HG02840 (cell line): ENCODE measurements at regions not wholly inside any gene's neighbourhood (a gene's known extent, or its start where the extent isn't known, plus 50 kb on each side); places are given as distances from the start of the nearest gene placed in this dataset.

Experiments
- ATAC-seq: cut with Tn5 transposase; IDR thresholded peaks from one replicate; pipeline ENCODE4 v1.9.1; 2021; ENCODE audit warnings: mild to moderate bottlenecking, moderate library complexity, moderate number of reproducible peaks; ENCODE audit not compliant: unreplicated experiment, low FRiP score

DNA sequence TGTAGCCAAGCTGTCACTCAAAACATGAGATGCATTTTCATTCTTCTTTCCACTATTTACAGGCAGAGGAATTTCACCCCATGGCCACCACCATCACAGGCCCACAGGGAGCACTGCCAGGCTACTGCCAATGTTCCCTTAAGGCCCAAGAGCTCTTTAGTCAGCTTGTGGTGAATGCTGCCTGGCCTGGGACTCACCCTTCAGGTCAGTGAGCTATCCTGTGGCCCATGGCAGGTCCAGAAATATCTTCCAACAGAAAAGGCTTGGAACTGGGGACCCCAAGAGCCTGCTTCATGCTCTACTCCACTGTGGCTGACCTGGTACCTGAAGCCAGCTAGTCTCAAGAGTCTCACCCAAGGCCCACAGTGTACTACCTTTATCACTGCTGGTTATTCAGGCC is 1518.7 kb upstream of the CDH9 start:
- ATAC-seq: no peak

DNA sequence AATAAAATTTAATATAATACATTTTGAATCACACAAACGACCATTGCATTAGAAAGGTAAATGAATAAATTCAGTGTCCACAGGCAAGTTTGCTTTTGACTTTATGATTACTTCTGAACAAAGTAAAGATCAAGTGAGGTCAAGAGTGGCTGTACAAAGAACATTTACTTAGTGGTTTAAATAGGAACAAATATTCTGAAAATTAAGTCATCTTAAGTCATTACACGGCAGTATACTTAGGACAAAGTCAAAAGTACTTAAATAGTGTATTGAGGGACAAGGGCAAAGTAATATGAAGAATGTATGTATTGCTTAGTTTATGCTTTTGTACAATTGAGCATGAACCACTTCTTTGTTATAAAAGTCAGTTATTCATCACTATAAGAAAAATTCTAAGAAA is 1511.2 kb upstream of the CDH9 start:
- no peak for ATAC-seq

DNA sequence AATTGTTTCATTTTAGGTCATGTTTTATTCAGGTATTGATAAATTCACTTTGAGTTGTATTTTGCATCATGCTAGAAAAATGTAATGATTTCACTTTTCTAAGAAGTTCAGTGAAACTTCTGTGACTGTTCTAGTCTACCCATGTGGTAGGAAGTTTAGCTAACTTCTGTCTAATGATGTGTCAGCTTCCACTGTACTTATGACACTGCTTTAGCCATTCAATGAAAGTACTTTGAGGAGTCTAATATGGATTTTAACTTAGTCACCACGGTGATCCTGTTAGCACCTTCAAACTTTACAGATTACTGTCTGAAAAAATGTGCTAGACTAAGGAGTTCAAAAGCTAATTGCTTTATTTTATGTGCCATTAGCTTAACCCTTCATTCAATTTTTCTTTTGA is 1510.5 kb upstream of the CDH9 start:
- ATAC-seq: no peak

DNA sequence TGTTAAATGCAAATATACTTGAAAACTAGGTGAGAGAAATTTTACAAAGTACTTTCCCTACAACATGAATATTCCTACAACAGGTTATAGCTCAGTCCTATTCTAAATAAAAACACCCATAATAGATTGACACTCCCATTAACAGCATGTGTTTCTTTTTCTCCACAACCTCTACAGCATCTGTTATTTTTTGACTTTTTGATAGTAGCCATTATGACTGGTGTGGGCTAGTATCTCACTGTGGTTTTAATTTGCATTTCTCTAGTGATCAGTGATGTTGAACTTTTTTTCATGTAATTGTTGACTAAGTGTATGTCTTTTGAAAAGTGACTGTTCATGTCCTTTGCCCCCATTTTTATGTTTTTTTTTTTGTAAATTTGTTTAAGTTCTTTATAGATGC is 1506.1 kb upstream of the CDH9 start:
- ATAC-seq: no peak

DNA sequence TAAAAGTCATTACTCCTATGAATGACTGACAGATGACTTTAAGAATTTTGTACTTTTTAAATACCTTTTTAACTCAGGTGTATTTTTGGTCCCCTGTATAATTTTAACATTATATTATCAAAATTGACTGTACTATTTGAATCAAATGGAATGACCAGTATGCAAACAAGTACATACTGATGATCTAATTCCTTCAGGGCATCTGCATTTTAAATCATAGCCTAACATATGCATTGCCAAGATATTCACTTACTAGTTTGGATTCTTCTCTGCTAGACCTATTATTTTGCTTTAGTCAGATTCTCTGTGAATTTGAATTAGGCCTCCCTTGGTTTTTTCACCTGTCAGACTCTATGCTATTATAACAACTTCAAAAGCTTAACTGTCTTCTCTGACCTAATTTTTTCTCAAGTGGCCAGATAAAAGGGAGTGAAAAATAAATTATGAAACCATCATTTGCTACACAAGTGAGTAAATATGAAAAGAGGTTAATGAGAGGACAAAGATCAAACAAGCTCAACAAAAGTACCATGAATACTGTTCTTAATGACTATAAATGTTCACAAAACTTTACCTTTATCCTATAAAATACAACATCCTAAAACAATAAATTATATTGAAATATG is 1505.2 kb upstream of the CDH9 start:
- no peak for ATAC-seq

DNA sequence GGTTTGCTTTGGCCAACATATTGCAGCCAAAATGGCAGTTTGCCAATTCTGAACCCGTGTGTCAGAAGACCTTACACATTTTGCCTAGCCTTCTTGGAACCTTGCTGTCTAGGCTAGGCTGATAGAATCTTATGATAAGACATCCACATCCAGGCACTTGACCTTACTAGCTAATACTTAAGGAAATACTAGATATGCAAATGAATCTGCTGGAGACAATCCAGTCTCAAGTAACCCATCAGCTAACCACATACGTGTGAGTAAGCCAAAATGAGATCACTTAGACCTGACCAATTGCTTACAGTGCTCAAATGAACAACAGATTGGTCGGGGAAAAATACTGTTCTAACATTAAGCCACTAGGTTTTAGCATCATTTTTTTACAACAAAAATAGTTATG is 1504.6 kb upstream of the CDH9 start:
- no peak for ATAC-seq

DNA sequence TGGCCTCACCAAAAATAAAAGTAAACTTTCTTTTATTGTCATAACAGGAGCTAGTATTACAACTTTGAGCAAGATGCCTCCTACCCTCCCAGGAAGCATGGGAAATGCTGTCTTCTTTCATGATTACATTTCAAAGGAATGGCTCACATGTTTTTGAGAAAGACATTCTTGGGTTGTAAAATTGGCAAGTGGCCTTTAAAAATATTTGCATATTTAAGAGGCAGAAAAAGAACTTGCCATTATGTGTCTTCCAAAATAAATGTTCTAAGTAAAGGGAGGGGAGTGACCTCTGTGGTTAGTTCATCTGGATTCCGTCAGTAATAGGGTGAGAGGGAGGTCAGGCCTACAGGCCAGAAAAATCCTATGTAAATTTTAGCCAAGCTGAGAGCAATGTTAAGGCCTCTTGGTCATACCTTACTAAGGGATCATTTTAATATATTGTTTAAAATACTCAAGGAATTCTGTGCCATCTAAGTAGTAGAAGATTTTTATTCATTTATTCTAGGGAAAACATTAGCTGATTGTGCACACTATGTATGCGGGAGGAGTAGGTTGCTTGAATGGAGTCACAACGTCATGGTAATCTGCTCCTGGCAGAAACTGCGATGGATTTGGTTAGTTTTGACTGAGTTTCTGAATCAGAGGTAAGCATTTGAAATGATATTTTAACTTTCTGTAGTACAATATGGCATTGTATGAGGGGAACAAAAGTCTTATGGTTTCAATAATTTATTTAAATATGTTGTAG is 1485.7 kb upstream of the CDH9 start:
- ATAC-seq: no peak

DNA sequence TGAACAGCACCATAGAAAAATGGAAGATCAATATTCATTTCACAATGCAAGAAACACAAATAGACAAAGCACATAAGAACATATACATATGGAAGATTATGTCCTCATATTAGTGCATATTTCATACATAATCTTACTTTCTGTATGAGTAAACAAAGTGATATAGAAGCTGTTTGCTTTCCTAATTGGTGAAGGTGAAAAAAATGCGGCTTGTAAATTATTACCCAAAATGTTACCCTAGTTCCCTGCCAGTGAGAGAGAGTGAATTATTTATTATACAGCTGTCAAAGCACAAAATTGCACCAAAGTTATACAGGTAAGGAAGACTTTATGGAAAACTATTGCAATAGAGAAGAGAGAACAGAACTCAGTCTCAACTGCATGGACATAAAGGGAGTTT is 1485.0 kb upstream of the CDH9 start:
- ATAC-seq: no peak

DNA sequence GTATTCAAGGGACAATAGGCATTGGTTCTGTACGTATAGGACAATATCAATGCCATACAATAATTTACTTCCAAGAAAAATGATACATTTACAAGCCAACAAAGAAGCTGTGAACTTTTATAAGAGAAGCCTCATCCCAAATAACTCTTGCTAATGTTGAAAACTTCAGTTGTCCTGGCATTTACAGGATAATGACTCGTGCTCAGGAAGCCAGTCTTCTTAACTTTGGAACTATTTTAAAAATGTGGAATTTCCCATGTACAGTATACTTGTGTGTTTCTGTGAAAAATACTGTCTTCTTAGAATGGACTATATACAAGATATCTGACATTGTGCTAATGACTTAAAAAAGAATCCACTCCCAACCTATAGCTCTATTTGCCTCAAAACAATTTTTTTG is 1479.3 kb upstream of the CDH9 start:
- no peak for ATAC-seq

DNA sequence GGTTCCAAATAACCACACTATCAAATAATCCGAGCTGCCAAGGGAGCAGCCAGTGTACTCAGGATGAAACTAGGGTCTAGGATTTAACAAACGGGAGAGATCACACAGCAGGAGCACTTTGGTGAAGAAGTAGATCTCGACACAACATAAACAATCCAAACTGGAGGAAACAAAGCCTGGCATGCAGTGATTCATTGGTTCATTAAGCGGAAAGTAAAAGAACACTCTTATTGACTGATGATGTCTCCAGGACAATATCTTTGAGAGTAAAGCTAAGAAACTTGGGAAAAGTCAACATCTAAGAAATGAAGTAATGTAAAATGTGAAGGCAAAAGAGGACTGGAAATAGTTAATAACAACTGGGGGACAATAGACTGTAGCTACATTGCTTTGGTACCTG is 1478.3 kb upstream of the CDH9 start:
- no peak for ATAC-seq

DNA sequence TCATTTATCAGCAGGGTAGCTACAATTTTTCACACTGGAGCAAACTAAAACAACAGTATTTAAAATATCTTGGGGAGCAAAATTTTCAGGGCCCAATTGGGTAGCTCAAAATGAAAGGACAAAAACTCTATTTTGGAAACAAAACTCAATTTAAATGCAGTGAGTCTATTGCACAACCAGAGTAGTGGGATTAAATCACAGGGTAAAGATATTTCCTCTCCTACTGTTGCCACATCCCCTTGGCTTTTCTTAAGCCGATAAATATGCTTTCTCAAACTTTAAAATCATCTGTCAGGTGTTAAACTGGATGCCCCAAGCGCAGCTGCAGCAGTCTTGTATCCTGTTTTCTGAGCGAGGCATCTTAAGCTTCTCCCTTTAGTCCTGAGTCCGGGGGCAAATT is 1474.3 kb upstream of the CDH9 start:
- ATAC-seq: no peak

DNA sequence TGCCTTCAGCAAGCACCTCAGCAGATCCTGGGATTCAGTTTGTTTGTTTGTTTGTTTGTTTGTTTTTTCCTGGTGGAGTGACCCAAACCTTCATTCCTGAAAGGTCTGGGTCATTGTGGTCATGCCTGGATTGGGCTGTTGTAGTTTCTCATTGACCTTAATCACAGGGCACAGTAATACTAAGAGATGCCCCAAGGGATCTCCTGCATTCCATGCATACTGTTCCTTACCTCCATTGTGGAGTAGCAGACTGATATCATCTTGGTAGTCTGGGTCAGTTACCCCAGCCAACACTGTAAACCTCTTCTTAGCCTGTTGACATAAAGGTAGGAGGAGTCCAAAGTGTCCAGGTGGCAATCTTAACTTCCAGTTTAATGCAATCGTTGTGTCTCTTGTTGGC is 1466.7 kb upstream of the CDH9 start:
- ATAC-seq: no peak

DNA sequence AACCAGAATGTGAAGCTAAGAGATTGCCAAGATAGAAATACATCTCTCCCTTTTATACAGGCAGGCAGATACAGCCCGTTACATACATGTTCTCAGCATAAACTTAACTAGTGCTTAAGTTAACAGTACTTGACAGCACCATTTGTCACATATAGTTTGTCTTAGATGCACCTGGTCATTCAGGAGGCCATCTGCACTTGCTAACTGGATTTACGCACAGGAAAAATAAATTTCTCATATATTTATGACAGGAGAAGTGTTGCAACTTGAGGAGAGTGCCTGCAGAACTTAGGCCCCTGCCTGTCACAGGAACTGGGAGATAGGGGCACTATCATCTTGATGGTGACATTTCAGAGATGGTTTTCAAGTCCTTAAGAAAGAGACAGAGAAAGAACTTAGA is 1462.1 kb upstream of the CDH9 start:
- no peak for ATAC-seq

DNA sequence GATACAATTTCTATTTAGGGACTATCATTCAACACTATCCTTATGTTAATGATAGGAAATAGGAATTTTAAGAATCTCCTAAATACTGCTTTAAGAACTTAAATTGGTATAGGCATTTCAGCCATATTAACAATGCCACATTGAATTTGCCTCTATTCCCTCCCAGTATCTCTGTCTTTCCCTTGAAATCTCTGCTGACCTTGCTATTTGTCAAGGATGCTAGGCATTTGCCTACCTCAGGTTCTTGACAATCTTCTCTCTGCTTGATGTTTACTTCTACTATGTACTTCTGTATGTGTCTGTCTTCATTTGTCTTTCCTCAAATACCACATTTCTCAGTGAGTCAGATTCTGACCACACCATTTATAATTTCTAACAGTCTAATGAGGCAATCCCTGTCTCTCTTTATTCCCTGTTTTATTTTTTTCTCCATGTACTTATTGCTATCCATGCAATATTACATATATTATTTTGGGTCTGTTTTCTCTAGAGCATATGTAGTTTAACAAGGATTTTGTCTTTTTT is 1461.4 kb upstream of the CDH9 start:
- ATAC-seq: no peak

DNA sequence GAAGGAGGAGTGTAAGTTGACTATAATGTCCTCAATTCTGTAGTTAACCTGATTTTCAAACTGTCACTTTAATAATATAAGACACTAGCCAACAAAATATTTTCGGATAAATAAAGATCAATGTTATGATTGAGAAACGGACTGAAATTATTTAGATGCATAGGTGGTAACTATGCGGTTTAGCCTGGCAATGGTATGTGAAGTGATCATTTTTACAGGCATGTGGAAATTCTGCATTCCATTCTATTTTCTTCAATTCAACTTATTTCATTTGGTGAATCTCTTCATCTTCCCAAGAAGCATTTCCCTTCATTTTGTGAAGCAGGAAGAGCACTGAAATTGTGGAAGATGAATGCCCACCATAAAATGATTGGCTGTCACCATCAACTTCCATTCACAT is 1457.5 kb upstream of the CDH9 start:
- ATAC-seq: no peak

DNA sequence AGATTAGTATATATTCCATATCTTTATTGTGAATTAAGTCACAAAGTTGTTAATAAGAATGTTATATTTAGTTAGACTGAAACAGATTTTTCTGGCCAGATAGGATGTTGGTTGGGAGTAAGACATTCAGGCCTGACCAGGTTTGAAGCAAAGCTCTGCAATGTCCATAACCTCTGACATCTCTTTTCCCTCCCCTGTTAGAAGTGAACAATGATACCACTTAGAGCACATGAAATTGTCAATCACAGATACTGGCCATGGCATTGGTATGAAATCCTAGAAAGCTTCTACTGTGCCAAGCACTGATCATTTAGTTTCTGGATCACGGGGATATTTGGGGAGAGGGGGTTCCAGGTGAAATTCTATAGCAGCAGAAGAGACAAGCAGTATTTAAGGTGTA is 1455.1 kb upstream of the CDH9 start:
- ATAC-seq: no peak

DNA sequence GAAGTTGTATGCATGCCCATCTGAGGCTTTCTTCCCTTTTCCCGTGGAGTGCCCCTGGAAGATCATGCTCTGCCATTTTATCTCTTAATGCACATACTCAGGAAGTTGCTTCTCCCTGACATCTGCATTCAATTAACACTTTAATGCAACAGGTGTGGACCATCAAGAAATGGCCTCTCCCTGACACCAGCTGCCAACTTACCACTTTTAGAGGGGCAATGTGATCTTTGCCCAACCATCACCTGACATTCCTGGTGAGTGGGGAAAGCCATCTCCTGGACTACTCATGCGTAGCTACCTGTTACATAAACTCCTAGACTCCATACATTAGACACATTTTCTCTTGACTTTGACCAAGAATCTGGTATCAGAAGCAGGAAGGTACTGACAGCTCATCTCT is 1450.4 kb upstream of the CDH9 start:
- no peak for ATAC-seq

DNA sequence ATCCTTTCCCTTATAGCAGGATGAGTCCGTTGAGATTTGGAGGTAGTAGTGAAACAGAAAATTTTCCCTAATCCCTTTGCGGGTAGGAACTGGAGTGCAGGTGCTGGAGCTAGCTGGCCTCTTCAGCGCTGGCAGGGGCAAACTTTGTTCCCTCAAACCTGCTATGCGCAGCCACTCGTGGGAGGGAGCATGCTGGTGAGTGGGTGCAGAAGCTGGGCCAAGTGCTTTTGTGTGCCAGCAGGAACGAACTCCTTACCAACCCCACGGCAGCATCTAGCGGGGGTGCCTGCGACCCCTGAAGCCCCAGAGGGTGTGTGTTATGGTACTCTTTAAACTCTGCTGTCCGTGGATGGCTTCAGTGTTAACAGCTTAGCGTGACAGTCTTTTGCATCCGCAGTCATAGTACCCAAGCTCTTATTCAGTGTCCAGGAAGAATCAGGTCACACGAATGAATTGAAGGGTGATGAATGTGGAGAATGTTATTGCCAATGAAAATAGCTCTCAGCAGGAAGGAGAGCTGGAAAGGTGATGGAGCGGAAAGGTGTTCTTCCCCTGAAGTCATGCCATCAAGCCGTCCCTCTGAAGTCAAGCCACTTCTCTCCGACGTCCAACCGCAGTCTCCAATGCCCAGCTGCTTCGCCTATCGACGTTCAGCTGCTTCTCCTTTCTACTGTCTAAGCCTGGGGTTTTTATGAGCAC is 1445.1 kb upstream of the CDH9 start:
- ATAC-seq: no peak

DNA sequence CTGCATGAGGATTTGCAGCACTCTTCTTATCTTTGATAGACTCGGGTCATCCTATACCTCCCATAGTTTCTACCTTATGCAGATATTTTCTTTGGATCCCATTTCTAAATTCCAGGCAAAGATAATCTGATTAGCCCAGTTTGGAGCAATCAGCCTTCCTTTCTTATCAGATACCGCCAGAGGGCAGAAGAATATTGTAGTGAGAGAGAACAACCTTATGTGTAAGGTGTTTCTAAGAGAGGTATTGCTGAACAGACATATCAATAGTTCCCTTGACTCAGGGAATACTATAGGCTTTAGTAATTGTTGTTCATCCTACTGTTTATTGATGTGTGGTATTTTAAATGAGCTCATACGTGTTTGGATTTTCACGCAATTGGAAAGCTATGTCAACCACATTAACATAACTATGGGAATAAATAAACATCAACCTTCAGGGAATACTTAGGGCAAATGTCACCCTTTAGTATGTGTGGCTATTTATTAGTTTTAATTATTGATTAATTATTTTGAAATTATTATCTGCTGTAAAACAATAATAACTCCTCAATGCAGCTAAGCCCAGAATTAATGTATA is 1435.2 kb upstream of the CDH9 start:
- no peak for ATAC-seq

DNA sequence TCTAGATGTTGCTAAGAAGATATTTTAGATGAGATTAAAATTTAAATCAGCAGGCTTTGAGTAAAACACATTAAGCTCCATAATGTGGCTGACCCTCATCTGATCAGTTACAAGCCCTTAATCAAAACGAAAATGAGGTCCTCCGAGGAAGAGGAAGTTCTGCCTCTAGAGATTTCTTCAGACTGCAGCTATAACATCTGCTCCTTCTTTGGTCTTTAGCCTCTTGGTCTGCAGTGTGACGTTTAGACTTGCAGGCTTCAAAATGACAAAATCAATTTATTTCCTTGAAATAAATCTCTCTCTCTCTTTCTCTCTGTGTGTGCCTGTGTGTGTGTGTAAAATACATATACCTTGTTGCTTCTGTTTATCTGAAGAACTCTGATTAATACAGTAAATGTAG is 1429.8 kb upstream of the CDH9 start:
- no peak for ATAC-seq

DNA sequence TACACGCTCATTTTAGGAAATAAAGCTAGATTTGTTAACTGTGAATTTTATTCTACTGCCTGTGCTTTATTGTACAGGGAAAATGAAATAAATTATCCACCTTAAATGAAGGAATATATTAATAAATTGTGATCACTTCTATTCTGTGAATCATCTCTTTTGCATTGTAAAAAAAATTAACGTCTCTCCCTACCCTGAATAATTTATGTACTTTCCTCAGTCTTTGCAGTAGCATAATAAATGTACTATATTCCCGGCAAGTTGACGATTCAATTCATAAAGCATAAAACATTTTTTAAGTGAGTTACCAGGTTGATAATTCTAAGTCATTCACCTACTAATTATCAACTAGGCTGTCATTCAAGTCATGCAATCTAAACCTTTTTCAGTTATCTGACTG is 1425.3 kb upstream of the CDH9 start:
- no peak for ATAC-seq
